T-cell (primary cell): ENCODE measurements at regions not wholly inside any gene's neighbourhood (a gene's known extent, or its start where the extent isn't known, plus 50 kb on each side); places are given as distances from the start of the nearest gene placed in this dataset.
A peak's percentile ranks its signal among the peaks of the same experiment; 100 is the strongest.
"Not testable (repeated sequence)": the region's sequence is repeated elsewhere in the genome, so short reads cannot be mapped to it uniquely, and the experiment has no call there.

Source experiments
- ATAC-seq, 4 experiments: fragments of 200-7000 bp in 3 of 4; fragments of 150-1000 bp in 1 of 4; cut with Tn5 transposase; replicated peaks in 1 of 4; 1 replicate in 3 of 4; 2 replicates in 1 of 4; pipeline ENCODE4 v1.10.0; 2021; ENCODE audit warnings: moderate library complexity in 3 of 4, mild to moderate bottlenecking in 2 of 4, moderate number of reproducible peaks in 1 of 4
- CTCF ChIA-PET, 2 donors: fragments of 300-600 bp; sonication (Branson Sonifier 250); formaldehyde crosslinking; loops; one replicate each; lab custom pipeline; 2022; ENCODE audit warnings: antibody characterized with exemption in 2 of 2; lab: Charles Lee
- POLR2A ChIA-PET, 2 donors: fragments of 300-600 bp; sonication (Branson Sonifier 250); formaldehyde crosslinking; loops; one replicate each; lab custom pipeline; 2022; ENCODE audit warnings: antibody characterized with exemption in 2 of 2; lab: Charles Lee
- DNase-seq, 35 experiments: peaks; one replicate each; pipeline versions ENCODE4 v3.0.0 to v3.0.0-alpha.2; 2013 to 2023
- H3K27ac ChIP-seq: one replicate; pipeline ENCODE4 v1.5.1; 2013; ENCODE audit warnings: low read length
- H3K27me3 ChIP-seq, 2 experiments: replicated peaks in 1 of 2; 1 replicate in 1 of 2; 2 replicates in 1 of 2; pipeline versions ENCODE4 v1.6.1 to v1.7.0; 2013; ENCODE audit warnings: low read length in 1 of 2, mixed read lengths in 1 of 2; ENCODE audit not compliant: control insufficient read depth in 2 of 2, insufficient read depth in 2 of 2; ENCODE audit errors: extremely low read depth in 1 of 2
- H3K36me3 ChIP-seq, 2 donors: 1 replicate in 1 of 2; 2 replicates in 1 of 2; pipeline versions ENCODE4 v1.6.1 to v1.7.0; 2013; ENCODE audit warnings: low read length in 1 of 2; ENCODE audit not compliant: control insufficient read depth in 2 of 2, insufficient read depth in 1 of 2; ENCODE audit errors: extremely low read depth in 1 of 2
- H3K4me1 ChIP-seq, 2 experiments: 1 replicate in 1 of 2; 2 replicates in 1 of 2; pipeline versions ENCODE4 v1.6.1 to v1.7.0; 2013; ENCODE audit warnings: low read length in 2 of 2, mixed read lengths in 1 of 2; ENCODE audit not compliant: insufficient read depth in 2 of 2, control insufficient read depth in 1 of 2; ENCODE audit errors: extremely low read depth in 1 of 2
- H3K4me3 ChIP-seq, 2 donors: 1 replicate in 1 of 2; 2 replicates in 1 of 2; pipeline versions ENCODE4 v1.5.1 to v1.7.0; 2013; ENCODE audit warnings: mild to moderate bottlenecking in 2 of 2, low read length in 1 of 2, moderate library complexity in 1 of 2; ENCODE audit not compliant: control insufficient read depth in 1 of 2; ENCODE audit errors: extremely low read depth in 1 of 2
- H3K9me3 ChIP-seq: 2 replicates; pipeline ENCODE4 v1.7.0; 2013
- H3K27ac Mint-ChIP-seq, 2 donors: one replicate each; pipeline ENCODE4 v1.8.0; 2020 to 2021; ENCODE audit warnings: mild to moderate bottlenecking in 2 of 2, mixed read lengths in 2 of 2
- H3K27me3 Mint-ChIP-seq, 2 donors: one replicate each; pipeline ENCODE4 v1.8.0; 2021 to 2022; ENCODE audit warnings: mixed read lengths in 2 of 2
- H3K36me3 Mint-ChIP-seq: one replicate; pipeline ENCODE4 v1.8.0; 2021; ENCODE audit warnings: mixed read lengths
- H3K4me1 Mint-ChIP-seq, 3 donors: one replicate each; pipeline ENCODE4 v1.8.0; 2020 to 2022; ENCODE audit warnings: mixed read lengths in 3 of 3, mild to moderate bottlenecking in 1 of 3
- H3K4me3 Mint-ChIP-seq, 3 donors: one replicate each; pipeline ENCODE4 v1.8.0; 2020 to 2022; ENCODE audit warnings: mild to moderate bottlenecking in 3 of 3, mixed read lengths in 3 of 3, moderate library complexity in 3 of 3
- H3K9me3 Mint-ChIP-seq, 3 donors: one replicate each; pipeline ENCODE4 v1.8.0; 2020 to 2022; ENCODE audit warnings: mixed read lengths in 3 of 3
- WGBS: methylation state at CpG from one replicate; pipeline ENCODE4 v1.1.5; 2013; ENCODE audit warnings: missing lambda C conversion rate; ENCODE audit not compliant: insufficient coverage; 5-methylcytosine and 5-hydroxymethylcytosine counted together

- POLR2A ChIA-PET, CTCF ChIA-PET, H3K9me3 Mint-ChIP-seq, H3K4me1 ChIP-seq, H3K9me3 ChIP-seq, H3K4me3 ChIP-seq, H3K27ac Mint-ChIP-seq, H3K36me3 Mint-ChIP-seq, H3K36me3 ChIP-seq, DNase-seq, H3K4me1 Mint-ChIP-seq, H3K27ac ChIP-seq, ATAC-seq: not testable (repeated sequence)
- peaks cover 14 to 15% of the 10 kb centered on the region in 2 experiments for H3K27me3 ChIP-seq
- H3K27me3 Mint-ChIP-seq, result peaks cover 64 to 67% of the 10 kb centered on the region in 2 donors
- no CpG with 5 or more reads among the region's 4 CpGs for WGBS
- H3K4me3 Mint-ChIP-seq, result peak overlapping the region; percentile 4 to 51 (median 10)
These were observed 68.1 kb upstream of the RGS7 start for GRCh38 chr1:241425091-241425490.

- DNase-seq (no peak), ATAC-seq (no peak)
- H3K9me3 ChIP-seq, result no peaks in the 10 kb centered on the region
- H3K36me3 ChIP-seq, result no peaks in the 10 kb centered on the region
- Mint-ChIP-seq H3K27me3 (peaks cover 60 to 65% of the 10 kb centered on the region in 2 donors), H3K4me1 (peaks cover 6 to 9% (median 6%) of the 10 kb centered on the region in 3 donors), H3K27ac (no peak overlapping the region), H3K36me3 (no peaks in the 10 kb centered on the region), H3K9me3 (peaks cover 0 to 7% (median 1%) of the 10 kb centered on the region in 3 donors), H3K4me3 (peak overlapping the region in 1 of 3 donors; percentile 51)
- H3K27ac ChIP-seq, result no peak overlapping the region
- ChIA-PET CTCF (no interaction called here), POLR2A (no interaction called here)
- peaks cover 0 to 4% of the 10 kb centered on the region in 2 experiments for H3K4me1 ChIP-seq
- 49% methylated on average over 15 of the region's 21 CpGs for WGBS
- H3K4me3 ChIP-seq, result no peak overlapping the region
- peaks cover 14 to 15% of the 10 kb centered on the region in 2 experiments for H3K27me3 ChIP-seq
These were observed 67.5 kb upstream of the RGS7 start for GRCh38 chr1:241424480-241424971.

DNA sequence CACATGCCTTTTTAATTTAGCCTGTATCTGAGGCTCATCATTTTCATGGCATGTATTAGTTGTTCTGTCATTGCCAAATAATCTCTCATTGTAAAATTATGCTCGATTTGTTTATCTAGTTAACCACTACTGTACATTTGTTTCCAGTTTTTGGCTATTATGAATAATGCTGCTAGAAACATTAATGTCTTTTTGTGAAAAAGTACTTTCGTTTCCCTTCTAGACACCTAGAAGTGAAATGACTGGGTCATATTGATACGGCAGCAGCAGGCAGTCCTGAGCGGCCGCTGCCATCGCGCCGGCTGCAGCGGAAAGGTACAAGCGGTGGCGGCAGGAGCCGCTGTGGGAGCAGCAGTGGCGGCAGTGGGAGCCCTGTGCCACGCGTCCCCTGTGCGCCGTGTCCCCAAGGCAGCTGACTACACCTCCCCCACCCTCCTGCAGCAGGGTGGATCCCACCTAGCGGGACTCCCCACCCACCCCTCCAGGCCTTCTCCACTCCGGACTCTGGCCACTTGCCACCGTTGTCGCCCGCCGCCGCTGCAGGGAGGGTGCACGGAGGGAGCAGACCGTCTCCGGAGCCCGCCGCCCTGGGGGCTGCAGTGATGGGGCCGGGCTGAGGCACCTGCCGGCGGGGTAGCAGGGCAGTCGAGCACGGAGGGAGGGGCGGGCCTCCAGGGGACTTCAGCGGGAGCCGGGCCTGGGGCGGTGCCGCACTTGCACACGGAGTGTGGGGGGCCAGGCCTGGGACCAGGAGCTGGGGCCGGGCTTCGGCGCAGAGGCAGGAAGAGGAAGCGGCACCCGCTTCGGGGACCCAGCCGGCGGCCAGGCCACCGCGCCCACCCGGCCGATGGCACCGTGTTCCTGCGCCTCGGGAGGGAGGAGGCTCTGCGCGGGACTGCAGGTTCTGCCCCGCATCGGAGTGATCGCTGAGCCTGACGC, 66.8 kb upstream of the RGS7 start:
- peaks cover 0 to 7% (median 0%) of the 10 kb centered on the region in 3 donors for H3K9me3 Mint-ChIP-seq
- H3K4me3 Mint-ChIP-seq, result peak overlapping the region; percentile 35 to 61 (median 53)
- no peaks in the 10 kb centered on the region for H3K36me3 Mint-ChIP-seq
- CTCF ChIA-PET, result no interaction called here
- 3% methylated on average over 58 of the region's 61 CpGs for WGBS
- peak in 2 of 35 experiments; percentile 2 to 3 for DNase-seq
- Histone ChIP-seq H3K27me3 (peaks cover 14 to 15% of the 10 kb centered on the region in 2 experiments), H3K36me3 (no peaks in the 10 kb centered on the region), H3K4me3 (no peak overlapping the region), H3K27ac (no peak overlapping the region), H3K9me3 (no peaks in the 10 kb centered on the region), H3K4me1 (peaks cover 0 to 4% of the 10 kb centered on the region in 2 experiments)
- peak; percentile 11 to 44 (median 24) for ATAC-seq
- H3K4me1 Mint-ChIP-seq, result peaks cover 6 to 9% (median 6%) of the 10 kb centered on the region in 3 donors
- H3K27me3 Mint-ChIP-seq, result peaks cover 60% of the 10 kb centered on the region in 2 donors
- H3K27ac Mint-ChIP-seq, result peak overlapping the region in 1 of 2 donors; percentile 16
- POLR2A ChIA-PET, result no interaction called here

DNA sequence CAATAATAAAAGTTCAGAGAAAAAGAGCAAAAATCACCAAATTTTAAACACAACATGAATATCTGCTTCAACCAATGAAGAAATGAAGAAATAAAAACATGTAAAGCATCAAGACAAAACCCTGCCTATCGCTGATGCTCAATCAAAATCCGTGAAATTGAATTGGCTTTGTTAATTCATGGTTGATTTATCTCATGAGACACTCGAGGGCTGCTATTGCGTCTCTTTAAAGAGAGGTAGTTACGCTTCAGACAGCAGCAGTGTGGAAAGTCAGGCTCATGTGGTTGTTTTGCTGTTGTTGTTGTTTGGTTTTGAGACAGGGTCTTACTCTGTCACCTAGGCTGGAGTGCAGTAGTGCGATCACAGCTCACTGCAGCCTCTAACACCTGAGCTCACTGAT, 65.5 kb upstream of the RGS7 start:
- CTCF ChIA-PET, result no interaction called here

DNA sequence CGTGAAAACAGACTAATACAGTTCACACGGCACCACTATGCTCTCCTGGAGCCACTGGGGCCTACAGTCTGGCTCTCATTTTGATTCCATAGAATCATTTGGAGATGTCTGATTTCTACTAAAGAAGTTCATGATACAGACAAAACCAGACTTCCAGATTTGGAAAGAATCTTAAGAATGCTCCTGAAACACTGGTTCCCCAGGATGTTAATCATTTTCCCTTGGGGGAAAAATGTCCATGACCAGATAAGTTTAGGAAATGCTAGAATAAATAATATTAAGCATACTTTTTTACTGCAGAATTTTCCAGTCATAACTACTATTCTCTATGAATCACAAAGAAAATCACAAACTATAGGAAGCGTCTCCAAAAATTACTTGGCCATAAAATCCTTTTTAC, 63.0 kb upstream of the RGS7 start:
- no peak overlapping the region for H3K27ac Mint-ChIP-seq
- Histone ChIP-seq H3K36me3 (no peaks in the 10 kb centered on the region), H3K4me3 (no peak overlapping the region), H3K4me1 (peaks cover 0 to 4% of the 10 kb centered on the region in 2 experiments), H3K9me3 (no peaks in the 10 kb centered on the region), H3K27ac (no peak overlapping the region), H3K27me3 (peaks cover 13 to 14% of the 10 kb centered on the region in 2 experiments)
- H3K4me3 Mint-ChIP-seq, result no peak overlapping the region
- H3K36me3 Mint-ChIP-seq, result no peaks in the 10 kb centered on the region
- WGBS, result 100% methylated on average over 1 of the region's 3 CpGs
- ChIA-PET POLR2A (no interaction called here), CTCF (no interaction called here)
- H3K4me1 Mint-ChIP-seq, result peaks cover 4 to 6% (median 5%) of the 10 kb centered on the region in 3 donors
- DNase-seq (no peak), ATAC-seq (no peak)
- H3K9me3 Mint-ChIP-seq, result no peaks in the 10 kb centered on the region
- H3K27me3 Mint-ChIP-seq, result peaks cover 25 to 33% of the 10 kb centered on the region in 2 donors

More for the DNA sequence above, 65.5 kb upstream of the RGS7 start:
- Histone ChIP-seq H3K27me3 (peaks cover 14 to 15% of the 10 kb centered on the region in 2 experiments), H3K27ac (no peak overlapping the region), H3K4me3 (no peak overlapping the region), H3K36me3 (no peaks in the 10 kb centered on the region), H3K9me3 (no peaks in the 10 kb centered on the region), H3K4me1 (peaks cover 0 to 4% of the 10 kb centered on the region in 2 experiments)
- POLR2A ChIA-PET, result no interaction called here
- Mint-ChIP-seq H3K27ac (no peak overlapping the region), H3K9me3 (no peaks in the 10 kb centered on the region), H3K4me3 (no peak overlapping the region), H3K27me3 (peaks cover 49 to 53% of the 10 kb centered on the region in 2 donors), H3K4me1 (peaks cover 6 to 9% (median 6%) of the 10 kb centered on the region in 3 donors), H3K36me3 (no peaks in the 10 kb centered on the region)
- 92% methylated on average over 4 of the region's 6 CpGs for WGBS
- no peak for ATAC-seq
- DNase-seq, result no peak

DNA sequence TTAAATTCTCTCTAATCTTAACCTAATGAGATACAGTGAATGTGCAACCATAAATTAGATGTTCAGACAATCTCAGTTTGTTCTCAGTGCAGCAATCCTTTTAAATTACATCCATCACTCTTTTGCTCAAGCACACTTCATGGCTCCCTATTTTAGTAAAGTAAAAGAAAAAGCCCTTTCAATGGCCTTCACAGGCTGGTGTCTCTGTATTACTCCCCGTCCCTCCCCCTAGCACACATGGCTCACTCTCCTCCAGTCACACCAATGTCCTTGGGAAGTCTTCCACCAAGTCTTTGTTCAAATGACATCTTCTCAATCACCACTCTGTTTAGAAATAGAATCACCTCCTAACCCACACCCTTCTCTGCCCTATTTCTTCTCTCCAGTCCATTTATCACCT, 60.3 kb upstream of the RGS7 start:
- no peak for DNase-seq
- no peak overlapping the region for H3K4me3 Mint-ChIP-seq
- no peak overlapping the region for H3K27ac Mint-ChIP-seq
- Histone ChIP-seq H3K27me3 (peaks cover under 1 to 5% of the 10 kb centered on the region in 2 experiments), H3K9me3 (no peaks in the 10 kb centered on the region), H3K27ac (no peak overlapping the region), H3K36me3 (no peaks in the 10 kb centered on the region), H3K4me1 (no peaks in the 10 kb centered on the region), H3K4me3 (no peak overlapping the region)
- H3K36me3 Mint-ChIP-seq, result no peaks in the 10 kb centered on the region
- H3K4me1 Mint-ChIP-seq, result no peaks in the 10 kb centered on the region
- no peaks in the 10 kb centered on the region for H3K9me3 Mint-ChIP-seq
- 80% methylated on average over 1 of the region's 1 CpG for WGBS
- ChIA-PET POLR2A (no interaction called here), CTCF (no interaction called here)
- peaks cover 9 to 20% of the 10 kb centered on the region in 2 donors for H3K27me3 Mint-ChIP-seq
- ATAC-seq, result no peak
